GM18520 (cell line): ENCODE measurements at regions not wholly inside any gene's neighbourhood (a gene's known extent, or its start where the extent isn't known, plus 50 kb on each side); places are given as distances from the start of the nearest gene placed in this dataset.

Source experiments
- ATAC-seq: cut with Tn5 transposase; IDR thresholded peaks from one replicate; pipeline ENCODE4 v1.9.1; 2021; ENCODE audit not compliant: unreplicated experiment

GRCh38 chr4:107183155-107183774 is 147.2 kb upstream of the DKK2 start:
- peak; percentile 95 for ATAC-seq

- no peak for ATAC-seq
Measured at GRCh38 chr4:107182347-107182746, 146.2 kb upstream of the DKK2 start.

- no peak for ATAC-seq
Measured at GRCh38 chr4:107166873-107167450, 130.8 kb upstream of the DKK2 start.

- no peak for ATAC-seq
Measured at GRCh38 chr4:107166181-107166580, 130.1 kb upstream of the DKK2 start.

GRCh38 chr4:107164962-107165475 is 128.9 kb upstream of the DKK2 start:
- ATAC-seq, result no peak

- no peak for ATAC-seq
Measured at GRCh38 chr4:107156443-107156842, 120.3 kb upstream of the DKK2 start.

GRCh38 chr4:107155366-107155765 is 119.3 kb upstream of the DKK2 start:
- no peak for ATAC-seq

DNA sequence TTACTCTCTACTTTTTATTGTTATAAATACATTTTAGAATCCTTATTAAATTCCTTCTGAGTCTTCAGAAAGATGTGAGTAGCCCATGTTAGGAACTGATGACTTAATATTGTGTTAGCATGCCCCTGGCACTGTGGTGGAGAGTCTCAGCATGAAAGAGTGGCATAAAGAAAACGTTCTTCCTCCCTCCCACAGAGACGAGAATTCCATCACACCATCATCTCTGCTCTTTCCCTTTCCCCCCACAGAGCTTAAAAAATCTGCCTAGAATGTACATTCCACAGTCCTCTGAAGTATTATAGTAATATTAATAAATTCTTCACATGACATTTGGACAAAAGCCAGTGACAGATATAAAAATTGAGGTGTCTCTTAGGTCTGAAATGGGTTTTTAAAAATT is 117.8 kb upstream of the DKK2 start:
- no peak for ATAC-seq

DNA sequence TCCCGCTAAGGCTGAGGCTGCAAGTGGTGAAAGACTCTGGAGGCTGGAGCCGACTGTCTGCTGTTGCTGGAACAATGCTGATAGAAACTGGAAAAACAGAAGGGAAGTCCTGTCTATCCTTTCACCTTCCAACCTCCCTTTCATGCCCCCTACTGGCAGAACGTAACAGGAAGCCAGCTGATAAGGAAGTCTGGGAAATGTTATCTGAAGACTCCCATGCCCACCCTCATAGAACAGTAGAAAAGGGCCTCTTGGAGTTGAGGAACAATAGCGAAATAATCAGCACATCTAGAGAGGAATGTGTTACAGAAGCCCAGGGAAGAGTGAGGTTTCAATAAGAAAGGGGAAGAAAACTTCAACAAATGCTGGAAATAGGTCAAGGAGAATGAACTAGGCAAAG is 117.1 kb upstream of the DKK2 start:
- ATAC-seq, result no peak

DNA sequence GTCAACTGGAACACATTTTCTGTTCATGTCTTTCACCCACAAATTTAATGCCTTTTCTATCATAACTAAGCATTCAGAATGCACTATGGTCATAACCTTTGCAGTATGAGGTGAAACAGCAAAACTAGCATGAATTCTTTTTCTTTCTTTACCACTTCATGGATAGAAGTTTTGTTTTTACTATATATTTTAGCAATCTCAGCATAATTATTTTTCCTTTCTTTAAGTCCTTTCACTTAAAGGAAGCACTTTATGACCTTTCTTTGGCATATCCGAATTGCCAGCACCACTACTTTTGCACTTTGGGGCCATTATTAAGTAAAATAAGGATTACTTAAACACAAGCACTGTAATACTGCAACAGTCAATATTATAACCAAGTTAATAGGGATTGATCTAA is 115.1 kb upstream of the DKK2 start:
- no peak for ATAC-seq

DNA sequence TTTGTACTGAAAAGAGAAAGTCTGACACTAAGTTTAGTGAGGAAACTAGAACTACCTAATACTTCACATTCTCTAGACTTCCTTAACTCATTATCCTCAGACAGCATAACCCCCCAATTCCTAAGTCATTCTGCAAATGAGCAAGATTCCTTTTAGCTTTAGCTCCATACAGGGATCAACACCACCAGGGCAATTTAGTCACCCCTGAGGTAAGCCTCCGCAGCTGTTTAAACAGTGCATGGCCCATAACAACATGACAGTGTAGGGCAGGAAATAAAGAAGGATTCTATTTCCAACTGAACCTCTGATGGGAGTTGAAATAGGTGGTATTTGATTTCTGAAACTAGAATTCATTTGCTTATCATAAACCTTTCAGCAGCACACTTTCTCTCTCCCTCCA is 112.8 kb upstream of the DKK2 start:
- no peak for ATAC-seq

DNA sequence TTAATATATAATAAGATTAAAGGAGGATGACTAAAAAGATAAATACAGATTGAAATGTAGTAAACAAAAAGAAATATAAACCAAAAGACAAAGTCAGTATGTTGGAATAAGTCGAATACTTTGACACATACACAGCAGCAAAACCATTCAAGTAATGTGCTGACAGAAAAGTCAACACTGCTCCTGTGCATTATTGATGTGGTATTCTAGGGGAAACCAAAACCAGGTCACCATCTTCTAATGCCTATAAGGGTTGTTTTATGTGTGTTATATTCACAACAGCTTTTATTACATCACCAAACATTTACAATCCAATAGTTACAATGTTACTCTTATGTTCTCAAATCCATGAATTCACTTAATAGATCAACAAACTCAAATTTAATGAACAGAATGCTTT is 111.8 kb upstream of the DKK2 start:
- no peak for ATAC-seq

DNA sequence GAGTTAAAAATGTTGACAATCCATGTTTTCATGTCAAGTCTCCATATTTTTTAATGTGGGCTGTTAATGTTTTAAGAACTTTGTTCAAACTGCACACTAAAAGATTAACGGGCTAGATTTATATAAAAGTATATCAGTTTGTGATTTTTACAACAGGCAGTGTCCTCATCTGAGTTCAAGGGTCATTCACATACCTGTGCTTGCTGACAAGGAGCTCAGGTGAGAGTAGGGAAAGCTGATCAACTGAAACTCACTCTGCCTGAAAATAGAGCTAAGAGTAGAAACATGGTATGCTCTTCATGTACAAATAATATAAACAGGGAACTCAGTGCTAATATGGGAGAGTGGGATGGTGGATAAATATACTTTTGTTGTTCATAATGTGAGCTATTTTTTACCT is 102.3 kb upstream of the DKK2 start:
- no peak for ATAC-seq

GRCh38 chr4:107133965-107134653 is 98.0 kb upstream of the DKK2 start:
- ATAC-seq, result no peak

GRCh38 chr4:107131295-107131694 is 95.2 kb upstream of the DKK2 start:
- no peak for ATAC-seq

DNA sequence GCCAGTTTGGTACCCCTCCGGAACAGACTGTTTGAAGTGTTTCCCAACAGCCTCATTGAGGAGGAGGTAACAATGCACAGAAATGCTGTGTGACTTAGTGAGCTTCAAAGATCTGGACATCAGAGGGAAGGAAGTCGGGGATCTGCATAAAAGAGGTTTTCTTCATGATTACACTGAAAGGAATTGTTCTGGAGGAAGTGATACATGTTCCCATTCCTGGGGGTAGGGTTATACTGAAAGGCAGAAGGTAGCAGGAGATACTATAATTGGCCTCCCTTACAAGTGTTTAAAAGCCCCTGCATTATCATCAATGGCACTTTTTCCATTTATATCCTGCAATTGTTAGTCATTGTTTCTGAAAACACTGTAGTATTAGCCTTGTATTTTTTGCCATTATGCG is 94.0 kb upstream of the DKK2 start:
- ATAC-seq, result no peak

DNA sequence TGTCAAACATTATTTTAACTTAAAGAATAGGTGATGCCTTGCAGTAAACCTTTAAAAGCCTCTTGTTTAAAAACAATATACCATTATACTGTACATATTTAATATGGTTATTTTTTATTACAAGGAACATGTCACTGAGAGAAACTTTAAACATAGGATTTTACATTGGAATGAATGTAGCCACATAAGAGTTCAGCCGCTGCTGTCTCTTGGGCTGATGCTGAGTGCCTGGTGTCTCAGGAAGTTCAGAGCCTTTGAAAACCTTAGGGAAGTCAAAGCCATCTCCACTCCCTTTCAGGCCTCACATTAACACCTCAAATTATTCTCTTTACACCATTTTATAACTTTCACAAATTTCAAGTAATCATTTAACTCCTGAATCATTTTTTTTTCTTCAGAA is 93.5 kb upstream of the DKK2 start:
- ATAC-seq, result no peak

DNA sequence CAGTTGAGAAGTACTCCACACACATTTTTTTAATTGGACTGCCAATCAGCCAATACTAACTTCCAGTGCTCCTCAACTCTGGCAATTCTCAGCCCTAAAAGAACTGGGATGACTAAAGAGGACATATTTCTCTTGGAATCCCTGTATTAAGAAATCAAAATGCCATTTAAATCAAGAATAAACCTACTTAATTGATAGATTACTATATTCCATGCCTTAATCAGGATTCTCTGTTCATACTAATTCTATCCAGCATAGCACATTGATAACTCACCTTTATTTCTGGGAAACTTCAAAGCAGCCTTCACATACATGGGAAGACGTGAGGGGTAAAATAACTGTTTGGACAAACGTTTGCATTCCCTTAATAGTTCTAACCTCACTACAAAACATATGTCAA is 93.0 kb upstream of the DKK2 start:
- no peak for ATAC-seq

DNA sequence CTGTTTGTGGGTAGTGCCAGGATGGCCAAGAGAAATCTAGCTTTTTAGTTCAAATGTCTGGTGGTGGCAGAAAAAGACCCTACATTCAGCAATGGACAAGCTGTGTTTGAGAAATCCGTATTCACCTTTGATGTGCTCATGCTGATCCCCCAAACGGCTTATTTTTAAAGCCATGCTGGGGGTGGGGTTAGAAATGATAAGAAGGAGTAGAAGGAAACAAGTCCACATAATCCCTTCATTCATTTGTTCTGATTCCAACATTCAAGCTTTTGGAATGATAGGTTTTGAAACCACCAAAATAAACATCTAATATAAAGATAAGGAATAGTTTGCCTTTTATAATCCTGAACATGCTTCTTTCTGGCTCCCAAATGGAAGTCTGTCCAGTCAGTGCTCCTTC is 92.0 kb upstream of the DKK2 start:
- no peak for ATAC-seq

DNA sequence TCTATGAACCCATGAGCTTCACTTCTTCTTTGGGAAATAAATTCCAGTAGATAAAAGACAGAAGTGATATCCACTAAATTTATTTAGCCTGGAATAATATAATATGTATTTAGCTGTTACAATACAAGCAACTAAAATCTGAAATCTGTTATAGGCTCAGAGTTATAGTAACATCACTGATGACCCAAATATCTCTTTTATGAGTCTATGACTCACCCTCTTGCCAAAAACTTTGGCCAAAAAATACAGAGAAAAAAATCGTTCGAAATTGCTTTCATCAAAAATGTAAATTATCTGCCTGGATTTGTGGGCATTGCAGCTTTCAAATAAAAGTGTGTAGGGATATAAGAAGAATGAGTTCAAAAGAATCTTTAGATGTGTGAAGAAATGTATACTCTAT is 89.4 kb upstream of the DKK2 start:
- no peak for ATAC-seq

- ATAC-seq, result no peak
Measured at GRCh38 chr4:107122736-107123135, 86.6 kb upstream of the DKK2 start.

DNA sequence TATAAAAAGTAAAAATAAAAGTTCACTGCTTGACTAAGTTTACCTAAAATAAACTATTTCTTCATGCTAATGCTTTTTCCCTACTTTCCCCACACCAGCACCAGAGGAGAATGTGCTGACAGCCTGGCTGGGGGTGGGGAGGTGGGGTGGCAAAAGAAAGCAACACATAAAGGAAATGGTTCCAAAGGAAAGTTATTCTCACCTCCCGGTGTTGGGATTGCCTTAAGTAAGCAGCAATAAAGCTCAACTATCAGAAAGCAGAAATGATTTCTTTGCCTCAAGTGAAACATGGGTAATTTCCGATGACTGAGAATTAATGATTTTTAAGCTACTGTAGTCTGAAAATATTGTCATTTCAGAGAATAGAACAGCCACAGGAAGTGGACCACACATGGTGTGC is 84.5 kb upstream of the DKK2 start:
- no peak for ATAC-seq

DNA sequence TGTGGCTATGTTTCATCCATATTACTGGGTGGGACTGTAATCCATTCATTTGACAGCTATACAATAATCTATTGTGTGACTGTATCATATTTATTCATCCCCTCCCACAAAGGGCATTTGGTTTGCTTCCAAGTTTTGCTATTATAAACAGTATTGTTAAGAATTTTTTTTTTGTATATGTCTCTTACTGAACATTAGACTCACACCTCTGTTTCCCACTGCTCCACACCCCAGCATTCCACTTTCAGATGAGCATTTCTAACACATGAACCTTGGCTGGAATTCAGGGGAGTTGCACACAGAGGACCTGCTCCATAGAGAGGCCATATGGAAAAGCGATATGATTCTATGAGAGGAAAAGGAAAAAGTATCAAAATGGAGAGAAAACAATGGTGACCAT is 81.6 kb upstream of the DKK2 start:
- ATAC-seq, result no peak
